ENCODE measurements at regions not wholly inside any gene's neighbourhood (a gene's known extent, or its start where the extent isn't known, plus 50 kb on each side); places are given as distances from the start of the nearest gene placed in this dataset.

DNA sequence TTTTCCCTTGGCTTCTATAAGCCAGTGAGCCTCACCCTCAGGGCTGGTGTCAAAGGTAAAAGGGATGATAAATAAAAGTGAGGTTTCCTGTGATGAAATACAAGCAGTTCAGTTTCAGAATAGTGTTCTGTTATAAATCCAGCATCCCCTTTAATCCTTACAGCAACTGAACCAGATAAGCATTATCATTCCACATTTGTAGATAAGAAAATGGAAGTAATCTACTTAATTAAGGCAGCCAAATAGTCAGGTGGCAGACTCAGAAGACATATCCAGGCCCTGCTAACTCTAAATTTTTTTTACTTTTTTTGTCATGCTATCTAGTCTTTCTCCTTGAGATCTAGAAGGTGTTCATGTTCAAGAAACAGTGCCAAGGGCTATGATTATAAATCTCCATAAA is 99.4 kb upstream of the SOX21 start:
- TF ChIP-seq, protein P1, sequence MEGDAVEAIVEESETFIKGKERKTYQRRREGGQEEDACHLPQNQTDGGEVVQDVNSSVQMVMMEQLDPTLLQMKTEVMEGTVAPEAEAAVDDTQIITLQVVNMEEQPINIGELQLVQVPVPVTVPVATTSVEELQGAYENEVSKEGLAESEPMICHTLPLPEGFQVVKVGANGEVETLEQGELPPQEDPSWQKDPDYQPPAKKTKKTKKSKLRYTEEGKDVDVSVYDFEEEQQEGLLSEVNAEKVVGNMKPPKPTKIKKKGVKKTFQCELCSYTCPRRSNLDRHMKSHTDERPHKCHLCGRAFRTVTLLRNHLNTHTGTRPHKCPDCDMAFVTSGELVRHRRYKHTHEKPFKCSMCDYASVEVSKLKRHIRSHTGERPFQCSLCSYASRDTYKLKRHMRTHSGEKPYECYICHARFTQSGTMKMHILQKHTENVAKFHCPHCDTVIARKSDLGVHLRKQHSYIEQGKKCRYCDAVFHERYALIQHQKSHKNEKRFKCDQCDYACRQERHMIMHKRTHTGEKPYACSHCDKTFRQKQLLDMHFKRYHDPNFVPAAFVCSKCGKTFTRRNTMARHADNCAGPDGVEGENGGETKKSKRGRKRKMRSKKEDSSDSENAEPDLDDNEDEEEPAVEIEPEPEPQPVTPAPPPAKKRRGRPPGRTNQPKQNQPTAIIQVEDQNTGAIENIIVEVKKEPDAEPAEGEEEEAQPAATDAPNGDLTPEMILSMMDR (IDR thresholded peaks at IDR 0.05) = no peak
- TF ChIP-seq POLR2A (IDR thresholded peaks at IDR 0.05) (no peak), POLR2AphosphoS5 (IDR thresholded peaks at IDR 0.05) (no peak)

Data from prostate gland (tissue), 2 donors.